ENCODE measurements at regions not wholly inside any gene's neighbourhood (a gene's known extent, or its start where the extent isn't known, plus 50 kb on each side); places are given as distances from the start of the nearest gene placed in this dataset.
"Not testable (repeated sequence)": the region's sequence is repeated elsewhere in the genome, so short reads cannot be mapped to it uniquely, and the experiment has no call there.

- DNase-seq = no peak
These were observed 52.6 kb upstream of the JUN start for GRCh38 chr1:58836408-58836807.

GRCh38 chr1:58837886-58838285 is 54.0 kb upstream of the JUN start:
- no peak for DNase-seq

GRCh38 chr1:58839147-58839795 is 55.4 kb upstream of the JUN start:
- DNase-seq = no peak

- no peak for DNase-seq
These were observed 56.3 kb upstream of the JUN start for GRCh38 chr1:58839846-58840835.

- peak in 1 of 2 experiments; percentile 2 for DNase-seq
These were observed 57.6 kb upstream of the JUN start for GRCh38 chr1:58841455-58841854.

- no peak for DNase-seq
These were observed 59.1 kb upstream of the JUN start for GRCh38 chr1:58842941-58843340.

- no peak for DNase-seq
These were observed 60.3 kb upstream of the JUN start for GRCh38 chr1:58844176-58844575.

GRCh38 chr1:58845942-58846341 is 62.1 kb upstream of the JUN start:
- no peak for DNase-seq

GRCh38 chr1:58848818-58849411 is 65.1 kb upstream of the JUN start:
- no peak for DNase-seq

GRCh38 chr1:58849551-58849950 is 65.7 kb upstream of the JUN start:
- DNase-seq = no peak

GRCh38 chr1:58850636-58851035 is 66.8 kb upstream of the JUN start:
- DNase-seq = no peak

- DNase-seq = no peak
These were observed 69.1 kb upstream of the JUN start for GRCh38 chr1:58852731-58853485.

GRCh38 chr1:58854576-58854975 is 70.7 kb upstream of the JUN start:
- no peak for DNase-seq

- no peak for DNase-seq
These were observed 71.7 kb upstream of the JUN start for GRCh38 chr1:58855274-58856165.

- DNase-seq = not testable (repeated sequence)
These were observed 72.4 kb upstream of the JUN start for GRCh38 chr1:58856281-58856680.

GRCh38 chr1:58857680-58858673 is 74.1 kb upstream of the JUN start:
- DNase-seq = no peak

GRCh38 chr1:58859769-58860485 is 76.1 kb upstream of the JUN start:
- DNase-seq = no peak

GRCh38 chr1:58861076-58861475 is 77.2 kb upstream of the JUN start:
- DNase-seq = no peak

- DNase-seq = no peak
These were observed 77.7 kb upstream of the JUN start for GRCh38 chr1:58861506-58861905.
